Heart left ventricle (tissue), 16 donors: ENCODE measurements at regions not wholly inside any gene's neighbourhood (a gene's known extent, or its start where the extent isn't known, plus 50 kb on each side); places are given as distances from the start of the nearest gene placed in this dataset.

Experiments used
- ATAC-seq, 4 donors: fragments of 200-7000 bp; cut with Tn5 transposase; one replicate each; pipeline ENCODE4 v1.9.1; 2020 to 2022; ENCODE audit warnings: moderate library complexity in 4 of 4, mild to moderate bottlenecking in 3 of 4, moderate number of reproducible peaks in 1 of 4
- DNase-seq, 5 donors: peaks; one replicate each; pipeline ENCODE4 v3.0.0-alpha.2; 2020
- H3K27ac ChIP-seq, 12 donors: fragments of 200-600 bp; sonication (generic) in 4 of 12; one replicate each; pipeline versions ENCODE4 v1.5.0 to v1.8.0; 2016 to 2022; ENCODE audit warnings: mild to moderate bottlenecking in 2 of 12
- H3K27me3 ChIP-seq, 9 donors: fragments of 200-600 bp; sonication (generic) in 2 of 9; one replicate each; pipeline versions ENCODE4 v1.5.1 to v1.8.0; 2016 to 2022; ENCODE audit warnings: mild to moderate bottlenecking in 3 of 9
- H3K36me3 ChIP-seq, 9 donors: fragments of 200-600 bp; sonication (generic) in 2 of 9; one replicate each; pipeline versions ENCODE4 v1.5.0 to v1.8.0; 2018 to 2022; ENCODE audit warnings: mild to moderate bottlenecking in 2 of 9
- H3K4me1 ChIP-seq, 12 donors: fragments of 200-600 bp; sonication (generic) in 4 of 12; one replicate each; pipeline versions ENCODE4 v1.5.0 to v1.8.0; 2016 to 2022; ENCODE audit warnings: mild to moderate bottlenecking in 3 of 12
- H3K4me3 ChIP-seq, 12 donors: fragments of 200-600 bp; sonication (generic) in 4 of 12; one replicate each; pipeline versions ENCODE4 v1.5.0 to v1.8.0; 2017 to 2022; ENCODE audit warnings: mild to moderate bottlenecking in 9 of 12, moderate library complexity in 4 of 12
- H3K9me3 ChIP-seq, 12 donors: fragments of 200-600 bp; sonication (generic) in 4 of 12; one replicate each; pipeline versions ENCODE4 v1.5.0 to v1.8.0; 2016 to 2022; ENCODE audit warnings: mild to moderate bottlenecking in 1 of 12
- CTCF ChIP-seq, 12 donors: fragments of 200-600 bp; sonication (generic) in 4 of 12; IDR thresholded peaks; one replicate each; pipeline versions ENCODE4 v1.5.0 to v1.8.0; 2018 to 2022; ENCODE audit warnings: antibody characterized with exemption in 12 of 12, mild to moderate bottlenecking in 5 of 12
- POLR2A ChIP-seq, 2 donors: fragments of 450-650 bp; IDR thresholded peaks; one replicate each; pipeline ENCODE4 v1.6.1; 2017; ENCODE audit warnings: antibody characterized with exemption in 2 of 2, mild to moderate bottlenecking in 2 of 2, moderate library complexity in 2 of 2
- WGBS, 4 donors: extraction: QIAGEN DNeasy Blood & Tissue Kit in 2 of 4; methylation state at CpG; one replicate each; pipeline versions ENCODE4 v1.1.5 to v1.1.7; 2013 to 2018; 5-methylcytosine and 5-hydroxymethylcytosine counted together
- intact Hi-C, 10 donors: fragments of 100-400 bp; cut with DNase I; formaldehyde crosslinking; loops; one replicate each; pipeline versions ENCODE4 v1.11.1 to v1.14.2; 2022
- donor health status: ischemic (EF 13 %, LVEDD 7.1; RV severe dilation, severe dysfunction).
- donor health status: healthy with polysubstance abuse.
- donor health status: DM: no; HTN: yes; CAD: no.
- donor health status: DM: no; HTN: no; CAD: no.
- donor health status: ischemic (EF 25% LVEDD 6.9; RV normal size, moderate dysfunction).
- donor health status: ischemic (EF 25% LVEDD 5.7; RV mildly dilated, moderate dysfunction).
- donor health status: healthy.
- donor health status: DM: yes; HTN: yes; CAD: no.
- donor health status: ischemic (EF 35%, LVEDD 5.7; RV mildly dilated, moderate dysfunction).
- donor health status: nonischemic (EF 11% LVEDD 7.7; RV severe dilation, severe dysfunction).
- donor health status: DM: yes; HTN: yes; CAD: no.
- donor health status: PGD.
- donor health status: ischemic (EF 29% LVEDD 5.4; RV normal size, mild dysfunction).
- donor health status: nonischemic (EF 23%, LVEDD 6.1; RV moderate dilation, normal function).

GRCh38 chr13:92974905-92975429 is 251.6 kb upstream of the GPC6 start:
- H3K36me3 ChIP-seq: no peaks in the 10 kb centered on the region
- intact Hi-C loops: no loop called here
- no peaks in the 10 kb centered on the region for H3K4me1 ChIP-seq
- no peaks in the 10 kb centered on the region for H3K27me3 ChIP-seq
- no peak overlapping the region for H3K4me3 ChIP-seq
- 43 to 90% (median 84%) methylated on average over 1 to 8 of the region's 8 CpGs for WGBS, 4 donors
- no peak overlapping the region for H3K27ac ChIP-seq
- TF ChIP-seq POLR2A (IDR thresholded peaks at IDR 0.05) (no peak), CTCF (IDR thresholded peaks at IDR 0.05) (no peak)
- DNase-seq (no peak), ATAC-seq (no peak)
- peaks cover 0 to 2% (median 0%) of the 10 kb centered on the region in 12 donors for H3K9me3 ChIP-seq

- Histone ChIP-seq H3K9me3 (peaks cover 0 to 2% (median 0%) of the 10 kb centered on the region in 12 donors), H3K4me3 (no peak overlapping the region), H3K27ac (no peak overlapping the region), H3K4me1 (no peaks in the 10 kb centered on the region), H3K27me3 (no peaks in the 10 kb centered on the region), H3K36me3 (no peaks in the 10 kb centered on the region)
- ATAC-seq: no peak
- intact Hi-C loops: no loop called here
- DNase-seq: no peak
- TF ChIP-seq POLR2A (IDR thresholded peaks at IDR 0.05) (no peak), CTCF (IDR thresholded peaks at IDR 0.05) (no peak)
Observed at GRCh38 chr13:92976657-92977056, 249.9 kb upstream of the GPC6 start.

GRCh38 chr13:92984151-92984550 is 242.5 kb upstream of the GPC6 start:
- no peaks in the 10 kb centered on the region for H3K36me3 ChIP-seq
- no peaks in the 10 kb centered on the region for H3K4me1 ChIP-seq
- TF ChIP-seq CTCF (IDR thresholded peaks at IDR 0.05) (no peak), POLR2A (IDR thresholded peaks at IDR 0.05) (no peak)
- ATAC-seq (no peak), DNase-seq (no peak)
- H3K4me3 ChIP-seq: no peak overlapping the region
- no peak overlapping the region for H3K27ac ChIP-seq
- no peaks in the 10 kb centered on the region for H3K27me3 ChIP-seq
- peaks cover 0 to 6% (median 0%) of the 10 kb centered on the region in 12 donors for H3K9me3 ChIP-seq
- 72 to 82% (median 75%) methylated on average over 2 of the region's 2 CpGs for WGBS, 4 donors
- intact Hi-C loops: no loop called here

GRCh38 chr13:92989301-92989700 is 237.3 kb upstream of the GPC6 start:
- ATAC-seq (no peak), DNase-seq (no peak)
- H3K9me3 ChIP-seq: peaks cover 0 to 13% (median 0%) of the 10 kb centered on the region in 12 donors
- no peaks in the 10 kb centered on the region for H3K4me1 ChIP-seq
- no peak overlapping the region for H3K27ac ChIP-seq
- H3K36me3 ChIP-seq: no peaks in the 10 kb centered on the region
- no peaks in the 10 kb centered on the region for H3K27me3 ChIP-seq
- H3K4me3 ChIP-seq: no peak overlapping the region
- TF ChIP-seq CTCF (IDR thresholded peaks at IDR 0.05) (no peak), POLR2A (IDR thresholded peaks at IDR 0.05) (no peak)
- WGBS, 4 donors: 56 to 59% (median 59%) methylated on average over 2 of the region's 2 CpGs
- intact Hi-C loops: no loop called here
